K562 (cell line): ENCODE measurements at regions not wholly inside any gene's neighbourhood (a gene's known extent, or its start where the extent isn't known, plus 50 kb on each side); places are given as distances from the start of the nearest gene placed in this dataset.

Experiments
- ATAC-seq: fragments of 200-7000 bp; cut with Tn5 transposase; 3 replicates; pipeline ENCODE4 v1.9.1; 2020; ENCODE audit warnings: moderate library complexity
- BruUV-seq: library from RNA; stranded (reverse); fragments of 400-500 nt; replicated peaks from 2 replicates; lab custom pipeline; 2021; lab: Mats Ljungman, UMichigan
- CTCF ChIA-PET: fragments of 300-600 bp; formaldehyde crosslinking; extraction: SDS; loops from one replicate; lab custom pipeline; 2021; ENCODE audit warnings: low intra/inter-chr PET ratio; lab: Yijun Ruan, JAX
- POLR2A ChIA-PET: fragments of 300-600, 350-650 bp; sonication (Branson Sonifier 250); formaldehyde crosslinking; extraction: SDS; loops from one replicate; lab custom pipeline; 2021; ENCODE audit warnings: antibody characterized with exemption, inconsistent platforms; lab: Yijun Ruan, JAX
- DNase-seq, 4 experiments: peaks; one replicate each; pipeline versions ENCODE4 v3.0.0 to v3.0.0-alpha.2; 2011 to 2018; ENCODE audit warnings: low spot score in 3 of 4, mixed read lengths in 3 of 4; ENCODE audit errors: extremely low read depth in 1 of 4
- FAIRE-seq: peaks from 2 replicates; lab custom pipeline; 2011; peaks lifted over from hg19 to GRCh38; lab: Jason Lieb, UNC
- H2AFZ ChIP-seq: 2 replicates; pipeline ENCODE4 v1.6.0; 2011; ENCODE audit warnings: low read depth, low read length, control low read depth, inconsistent platforms
- H3K27ac ChIP-seq: fragments of 200-600 bp; 3 replicates; pipeline ENCODE4 v1.8.0; 2011; ENCODE audit warnings: low read depth, mild to moderate bottlenecking, control low read depth, inconsistent platforms, low read length, moderate library complexity, mixed read lengths; ENCODE audit errors: extremely low read depth
- H3K27me3 ChIP-seq, 2 experiments: fragments of 300-600 bp in 1 of 2; 2 replicates in 1 of 2; 3 replicates in 1 of 2; pipeline versions ENCODE4 v1.6.0 to v1.8.0; 2011; ENCODE audit warnings: inconsistent platforms in 2 of 2, low read length in 2 of 2, mild to moderate bottlenecking in 1 of 2, mixed read lengths in 1 of 2, moderate library complexity in 1 of 2; ENCODE audit not compliant: control insufficient read depth in 2 of 2, insufficient read depth in 2 of 2
- H3K36me3 ChIP-seq: fragments of 300-600 bp; 3 replicates; pipeline ENCODE4 v1.8.0; 2011; ENCODE audit warnings: mild to moderate bottlenecking, low read length, inconsistent platforms; ENCODE audit not compliant: control insufficient read depth, insufficient read depth
- H3K4me1 ChIP-seq, 2 experiments: fragments of 200-600 bp in 1 of 2; replicated peaks in 1 of 2; 2 replicates in 1 of 2; 3 replicates in 1 of 2; pipeline versions ENCODE4 v1.5.1 to v1.8.0; 2011; ENCODE audit warnings: inconsistent platforms in 2 of 2, low read length in 2 of 2, mild to moderate bottlenecking in 1 of 2, mixed read lengths in 1 of 2, moderate library complexity in 1 of 2; ENCODE audit not compliant: control insufficient read depth in 2 of 2, insufficient read depth in 2 of 2
- H3K4me2 ChIP-seq: 2 replicates; pipeline ENCODE4 v1.6.1; 2011; ENCODE audit warnings: low read length, control low read depth, inconsistent platforms, mixed read lengths; ENCODE audit not compliant: insufficient read depth
- H3K4me3 ChIP-seq: fragments of 200-600 bp; sonication (generic), shearing (Covaris generic); 2 replicates; pipeline ENCODE4 v1.5.1; 2016; ENCODE audit warnings: control low read depth, inconsistent platforms
- H3K79me2 ChIP-seq: fragments of 200-600 bp; 3 replicates; pipeline ENCODE4 v1.8.0; 2011; ENCODE audit warnings: low read length, inconsistent platforms; ENCODE audit not compliant: control insufficient read depth, insufficient read depth
- H3K9ac ChIP-seq, 2 experiments: 2 replicates each; pipeline versions ENCODE4 v1.6.0 to v1.6.1; 2011; ENCODE audit warnings: low read depth in 2 of 2, low read length in 2 of 2, control low read depth in 1 of 2, inconsistent platforms in 1 of 2, mild to moderate bottlenecking in 1 of 2, mixed read lengths in 1 of 2; ENCODE audit not compliant: insufficient read depth in 1 of 2
- H3K9me1 ChIP-seq: one replicate; pipeline ENCODE4 v1.6.0; 2011; ENCODE audit warnings: inconsistent platforms, mild to moderate bottlenecking, low read length, moderate library complexity; ENCODE audit not compliant: control insufficient read depth, insufficient read depth
- H3K9me3 ChIP-seq: replicated peaks from 2 replicates; pipeline ENCODE4 v1.5.1; 2011; ENCODE audit warnings: low read depth, low read length, inconsistent platforms; ENCODE audit not compliant: control insufficient read depth, insufficient read depth
- H4K20me1 ChIP-seq: replicated peaks from 2 replicates; pipeline ENCODE4 v1.6.1; 2011; ENCODE audit warnings: low read length, inconsistent platforms, mixed read lengths; ENCODE audit not compliant: control insufficient read depth, insufficient read depth
- ATF3 ChIP-seq, 2 experiments: fragments of 450-650 bp in 1 of 2; sonication (generic) in 1 of 2; formaldehyde crosslinking in 1 of 2; IDR thresholded peaks in 1 of 2; conservative IDR thresholded peaks in 1 of 2; 2 replicates each; pipeline versions ENCODE4 v1.6.1 to v1.8.1; 2016 to 2023; ENCODE audit warnings: mild to moderate bottlenecking in 2 of 2, moderate library complexity in 2 of 2, inconsistent platforms in 1 of 2, missing genetic modification reagents in 1 of 2
- JUND ChIP-seq, 2 experiments: IDR thresholded peaks; 2 replicates in 1 of 2; 3 replicates in 1 of 2; pipeline ENCODE4 v1.6.1; 2011; ENCODE audit warnings: borderline replicate concordance in 2 of 2, low read depth in 2 of 2, low read length in 2 of 2, improper control_type of control experiment in 1 of 2, missing biosample characterization in 1 of 2, missing genetic modification characterization in 1 of 2, missing genetic modification reagents in 1 of 2
- PTRF ChIP-seq: fragments of 450-650 bp; IDR thresholded peaks from 2 replicates; pipeline ENCODE4 v1.6.1; 2016; ENCODE audit warnings: mild to moderate bottlenecking, missing genetic modification characterization, missing compliant biosample characterization
- ZNF780A ChIP-seq: fragments of 250-450 bp; sonication (Bioruptor Pico); IDR thresholded peaks from 2 replicates; pipeline ENCODE4 v1.5.0; 2021; ENCODE audit warnings: mild to moderate bottlenecking
- WGBS: fragments of 100-300 bp; shearing (Covaris generic); methylation state at CpG from one replicate; pipeline ENCODE4 v1.1.6; 2016; ENCODE audit warnings: low coverage, mixed read lengths; ENCODE audit not compliant: insufficient coverage; ENCODE audit errors: missing lambda C conversion rate; 5-methylcytosine and 5-hydroxymethylcytosine counted together
- in situ Hi-C: fragments of 300-500 bp; cut with MboI; formaldehyde crosslinking; loops from 4 replicates; pipeline ENCODE4 v1.15.0; 2018; ENCODE audit warnings: inconsistent platforms, mixed read lengths
- intact Hi-C: fragments of 100-400 bp; cut with micrococcal nuclease; formaldehyde crosslinking; loops from 2 replicates; pipeline ENCODE4 v1.14.2; 2022
- TF ChIP-seq, protein P1 (sequence below): sonication (generic); formaldehyde crosslinking; IDR thresholded peaks from 2 replicates; pipeline ENCODE4 v1.8.0; 2022; ENCODE audit warnings: mild to moderate bottlenecking, missing genetic modification reagents, borderline replicate concordance
- TF ChIP-seq, protein P2 (sequence below): fragments of 200-800 bp; sonication (Bioruptor generic); IDR thresholded peaks from 2 replicates; pipeline ENCODE4 v1.6.1; 2017; ENCODE audit warnings: missing genetic modification characterization, missing compliant biosample characterization

- CTCF ChIA-PET = no interaction called here
- H3K9me3 ChIP-seq = no peaks in the 10 kb centered on the region
- no peak for FAIRE-seq
- H3K27me3 ChIP-seq = peaks cover 6 to 24% of the 10 kb centered on the region in 2 experiments; a peak in 4 of 5 replicates
- no peaks in the 10 kb centered on the region for H3K36me3 ChIP-seq
- POLR2A ChIA-PET = interaction anchor here (1.2 kb wide), 1 partner anchor 9 kb away, joined by 3 read pairs; no protein-coding TSS in a partner anchor
- intact Hi-C loops = no loop called here
- no peak overlapping the region for H3K4me2 ChIP-seq
- TF ChIP-seq PTRF (tag) (no peak), ATF3 (IDR thresholded peaks at IDR 0.05) (no peak), ATF3 (CRISPR knock-in tag; conservative IDR thresholded peaks at IDR 0.05) (no peak), JUND (IDR thresholded peaks at IDR 0.05; ENCODE audit: borderline replicate concordance, low read depth, low read length) (no peak), JUND (tag; IDR thresholded peaks at IDR 0.05; ENCODE audit: borderline replicate concordance, low read depth, low read length) (no peak), ZNF780A (no peak)
- TF ChIP-seq, protein P1, sequence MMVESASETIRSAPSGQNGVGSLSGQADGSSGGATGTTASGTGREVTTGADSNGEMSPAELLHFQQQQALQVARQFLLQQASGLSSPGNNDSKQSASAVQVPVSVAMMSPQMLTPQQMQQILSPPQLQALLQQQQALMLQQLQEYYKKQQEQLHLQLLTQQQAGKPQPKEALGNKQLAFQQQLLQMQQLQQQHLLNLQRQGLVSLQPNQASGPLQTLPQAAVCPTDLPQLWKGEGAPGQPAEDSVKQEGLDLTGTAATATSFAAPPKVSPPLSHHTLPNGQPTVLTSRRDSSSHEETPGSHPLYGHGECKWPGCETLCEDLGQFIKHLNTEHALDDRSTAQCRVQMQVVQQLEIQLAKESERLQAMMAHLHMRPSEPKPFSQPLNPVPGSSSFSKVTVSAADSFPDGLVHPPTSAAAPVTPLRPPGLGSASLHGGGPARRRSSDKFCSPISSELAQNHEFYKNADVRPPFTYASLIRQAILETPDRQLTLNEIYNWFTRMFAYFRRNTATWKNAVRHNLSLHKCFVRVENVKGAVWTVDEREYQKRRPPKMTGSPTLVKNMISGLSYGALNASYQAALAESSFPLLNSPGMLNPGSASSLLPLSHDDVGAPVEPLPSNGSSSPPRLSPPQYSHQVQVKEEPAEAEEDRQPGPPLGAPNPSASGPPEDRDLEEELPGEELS (CRISPR knock-in tag) = no peak
- TF ChIP-seq, protein P2, sequence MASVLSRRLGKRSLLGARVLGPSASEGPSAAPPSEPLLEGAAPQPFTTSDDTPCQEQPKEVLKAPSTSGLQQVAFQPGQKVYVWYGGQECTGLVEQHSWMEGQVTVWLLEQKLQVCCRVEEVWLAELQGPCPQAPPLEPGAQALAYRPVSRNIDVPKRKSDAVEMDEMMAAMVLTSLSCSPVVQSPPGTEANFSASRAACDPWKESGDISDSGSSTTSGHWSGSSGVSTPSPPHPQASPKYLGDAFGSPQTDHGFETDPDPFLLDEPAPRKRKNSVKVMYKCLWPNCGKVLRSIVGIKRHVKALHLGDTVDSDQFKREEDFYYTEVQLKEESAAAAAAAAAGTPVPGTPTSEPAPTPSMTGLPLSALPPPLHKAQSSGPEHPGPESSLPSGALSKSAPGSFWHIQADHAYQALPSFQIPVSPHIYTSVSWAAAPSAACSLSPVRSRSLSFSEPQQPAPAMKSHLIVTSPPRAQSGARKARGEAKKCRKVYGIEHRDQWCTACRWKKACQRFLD (CRISPR knock-in tag) = no peak
- no TSS peak for BruUV-seq
- no peaks in the 10 kb centered on the region for H3K79me2 ChIP-seq
- H3K9me1 ChIP-seq = no peaks in the 10 kb centered on the region
- H3K4me3 ChIP-seq = no peak overlapping the region
- H4K20me1 ChIP-seq = no peaks in the 10 kb centered on the region
- no peak overlapping the region for H2AFZ ChIP-seq
- no peak for DNase-seq
- H3K27ac ChIP-seq = no peak overlapping the region
- H3K9ac ChIP-seq = no peak overlapping the region
- no peaks in the 10 kb centered on the region for H3K4me1 ChIP-seq
- no peak for ATAC-seq
- in situ Hi-C loops = no loop called here
- 1% methylated on average over 14 of the region's 14 CpGs for WGBS
These were observed 404.6 kb upstream of the C2CD4B start for GRCh38 chr15:62569460-62570404.
